A549 (cell line): ENCODE measurements at regions not wholly inside any gene's neighbourhood (a gene's known extent, or its start where the extent isn't known, plus 50 kb on each side); places are given as distances from the start of the nearest gene placed in this dataset.

Source experiments
- ATAC-seq, 2 experiments: fragments of 200-7000 bp in 1 of 2; fragments of >200 bp in 1 of 2; cut with Nextera tagmentation in 1 of 2; cut with Tn5 transposase in 1 of 2; 3 replicates each; pipeline versions ENCODE4 v1.8.0 to v1.9.1; 2018 to 2020; ENCODE audit warnings: mild to moderate bottlenecking in 1 of 2, moderate library complexity in 1 of 2
- CTCF ChIA-PET: fragments of 300-600 bp; sonication (Branson Sonifier 250); formaldehyde crosslinking; extraction: SDS; loops from one replicate; lab custom pipeline; 2021; ENCODE audit warnings: antibody characterized with exemption, inconsistent platforms; lab: Yijun Ruan, JAX
- POLR2A ChIA-PET: fragments of 350-600 bp; formaldehyde crosslinking; extraction: SDS; loops from one replicate; lab custom pipeline; 2021; ENCODE audit warnings: antibody characterized with exemption, inconsistent platforms; lab: Yijun Ruan, JAX
- DNase-seq, 2 experiments: peaks; one replicate each; pipeline versions ENCODE4 v3.0.0 to v3.0.0-alpha.2; 2011 to 2016; ENCODE audit warnings: low read depth in 1 of 2, low spot score in 1 of 2
- FAIRE-seq: peaks from 2 replicates; lab custom pipeline; 2011; peaks lifted over from hg19 to GRCh38; lab: Jason Lieb, UNC
- H3K27ac ChIP-seq, 2 experiments: fragments of >200 bp; sonication (Bioruptor Twin); formaldehyde crosslinking; 3 replicates each; pipeline ENCODE4 v1.5.1; 2016 to 2017
- H3K4me1 ChIP-seq: fragments of >200 bp; sonication (Bioruptor Twin); formaldehyde crosslinking; 3 replicates; pipeline ENCODE4 v1.6.1; 2016
- H3K4me2 ChIP-seq: fragments of >200 bp; sonication (Bioruptor Twin); formaldehyde crosslinking; 3 replicates; pipeline ENCODE4 v1.6.1; 2016
- H3K4me3 ChIP-seq: fragments of >200 bp; sonication (Bioruptor Twin); formaldehyde crosslinking; 3 replicates; pipeline ENCODE4 v1.5.1; 2016
- H3K9me3 ChIP-seq: fragments of >200 bp; sonication (Bioruptor Twin); formaldehyde crosslinking; 3 replicates; pipeline ENCODE4 v1.6.1; 2016
- BHLHE40 ChIP-seq: IDR thresholded peaks from 2 replicates; pipeline ENCODE4 v1.6.1; 2012; ENCODE audit warnings: low read depth, low read length, inconsistent platforms
- CBX8 ChIP-seq: fragments of 200-600 bp; sonication (generic); IDR thresholded peaks from 2 replicates; pipeline ENCODE4 v1.6.1; 2016
- E2F6 ChIP-seq: IDR thresholded peaks from 2 replicates; pipeline ENCODE4 v1.6.1; 2012; ENCODE audit warnings: low read depth, borderline replicate concordance
- HEYL ChIP-seq: fragments of 250-450 bp; sonication (Bioruptor Pico); IDR thresholded peaks from 2 replicates; pipeline ENCODE4 v1.8.0; 2021; ENCODE audit warnings: mild to moderate bottlenecking, moderate library complexity
- HOXB13 ChIP-seq: fragments of 250-450 bp; sonication (Bioruptor Pico); IDR thresholded peaks from 2 replicates; pipeline ENCODE4 v1.5.0; 2020; ENCODE audit warnings: low read depth, mild to moderate bottlenecking, moderate library complexity
- HOXB5 ChIP-seq: fragments of 250-450 bp; sonication (Bioruptor Pico); IDR thresholded peaks from 2 replicates; pipeline ENCODE4 v1.5.0; 2020; ENCODE audit warnings: mild to moderate bottlenecking, moderate library complexity
- JUN ChIP-seq, 2 experiments: fragments of >200 bp; sonication (Bioruptor Twin); formaldehyde crosslinking; IDR thresholded peaks; 2 replicates in 1 of 2; 3 replicates in 1 of 2; pipeline ENCODE4 v1.6.1; 2016 to 2017
- MAFK ChIP-seq: fragments of 450-650 bp; IDR thresholded peaks from 2 replicates; pipeline ENCODE4 v1.6.1; 2014; ENCODE audit not compliant: partially characterized antibody
- MYC ChIP-seq: IDR thresholded peaks from 2 replicates; pipeline ENCODE4 v1.6.1; 2012; ENCODE audit warnings: mild to moderate bottlenecking, inconsistent platforms, low read length, improper control_type of control experiment, borderline replicate concordance
- PBX3 ChIP-seq: IDR thresholded peaks from 2 replicates; pipeline ENCODE4 v1.6.1; 2012
- PHF8 ChIP-seq: fragments of 200-600 bp; sonication (generic); IDR thresholded peaks from 2 replicates; pipeline ENCODE4 v1.6.1; 2016; ENCODE audit warnings: low read depth, mild to moderate bottlenecking, antibody characterized with exemption, moderate library complexity, borderline replicate concordance
- POLR2AphosphoS2 ChIP-seq: conservative IDR thresholded peaks from 2 replicates; pipeline ENCODE4 v1.6.1; 2012; ENCODE audit warnings: low read length, improper control_type of control experiment, inconsistent platforms
- RAD21 ChIP-seq, 2 experiments: fragments of >200 bp in 1 of 2; sonication (Bioruptor Twin) in 1 of 2; formaldehyde crosslinking in 1 of 2; IDR thresholded peaks in 1 of 2; conservative IDR thresholded peaks in 1 of 2; 2 replicates in 1 of 2; 3 replicates in 1 of 2; pipeline ENCODE4 v1.6.1; 2012 to 2018; ENCODE audit warnings: inconsistent platforms in 1 of 2
- RFX5 ChIP-seq: fragments of 450-650 bp; IDR thresholded peaks from 2 replicates; pipeline ENCODE4 v1.7.1; 2014; ENCODE audit warnings: antibody characterized with exemption, mild to moderate bottlenecking, moderate library complexity
- RNF2 ChIP-seq: fragments of 200-600 bp; sonication (generic); IDR thresholded peaks from 2 replicates; pipeline ENCODE4 v1.6.1; 2016; ENCODE audit warnings: low read depth, mild to moderate bottlenecking, antibody characterized with exemption, moderate library complexity, borderline replicate concordance
- SREBF2 ChIP-seq: fragments of 450-650 bp; IDR thresholded peaks from 2 replicates; pipeline ENCODE4 v1.6.1; 2014; ENCODE audit warnings: mild to moderate bottlenecking, moderate library complexity
- TFCP2L1 ChIP-seq: fragments of 250-450 bp; sonication (Bioruptor Pico); IDR thresholded peaks from 2 replicates; pipeline ENCODE4 v1.5.0; 2021; ENCODE audit warnings: mild to moderate bottlenecking
- ZC3H11A ChIP-seq: fragments of 450-650 bp; IDR thresholded peaks from 2 replicates; pipeline ENCODE4 v1.6.1; 2014; ENCODE audit warnings: antibody characterized with exemption, mild to moderate bottlenecking
- ZFP36 ChIP-seq: fragments of 450-650 bp; IDR thresholded peaks from 2 replicates; pipeline ENCODE4 v1.6.1; 2014; ENCODE audit warnings: borderline replicate concordance; ENCODE audit not compliant: partially characterized antibody
- ZSCAN20 ChIP-seq: fragments of 250-450 bp; sonication (Bioruptor Pico); IDR thresholded peaks from 2 replicates; pipeline ENCODE4 v1.8.0; 2022; ENCODE audit warnings: mild to moderate bottlenecking, moderate library complexity
- WGBS: methylation state at CpG from one replicate; pipeline ENCODE4 v1.1.6; 2017; ENCODE audit errors: missing lambda C conversion rate; 5-methylcytosine and 5-hydroxymethylcytosine counted together
- TF ChIP-seq, protein P1 (sequence below): fragments of >200 bp; sonication (Bioruptor Twin); formaldehyde crosslinking; IDR thresholded peaks from 3 replicates; pipeline ENCODE4 v1.5.1; 2016
- TF ChIP-seq, protein P2 (sequence below): IDR thresholded peaks from 2 replicates; pipeline ENCODE4 v1.6.1; 2012
- TF ChIP-seq, protein P3 (sequence below): fragments of 250-450 bp; sonication (Bioruptor Pico); IDR thresholded peaks from 2 replicates; pipeline ENCODE4 v1.5.0; 2021; ENCODE audit warnings: mild to moderate bottlenecking, moderate library complexity, borderline replicate concordance

GRCh38 chrX:34557733-34558132 is 99.4 kb downstream of the TMEM47 start:
- H3K27ac ChIP-seq = no peak overlapping the region
- no peak for TF ChIP-seq HOXB5 (CRISPR knock-in tag)
- TF ChIP-seq RAD21 (conservative IDR thresholded peaks at IDR 0.05 in 1 of 2, IDR thresholded peaks at IDR 0.05 in 1 of 2) = no peak
- TF ChIP-seq, protein P1, sequence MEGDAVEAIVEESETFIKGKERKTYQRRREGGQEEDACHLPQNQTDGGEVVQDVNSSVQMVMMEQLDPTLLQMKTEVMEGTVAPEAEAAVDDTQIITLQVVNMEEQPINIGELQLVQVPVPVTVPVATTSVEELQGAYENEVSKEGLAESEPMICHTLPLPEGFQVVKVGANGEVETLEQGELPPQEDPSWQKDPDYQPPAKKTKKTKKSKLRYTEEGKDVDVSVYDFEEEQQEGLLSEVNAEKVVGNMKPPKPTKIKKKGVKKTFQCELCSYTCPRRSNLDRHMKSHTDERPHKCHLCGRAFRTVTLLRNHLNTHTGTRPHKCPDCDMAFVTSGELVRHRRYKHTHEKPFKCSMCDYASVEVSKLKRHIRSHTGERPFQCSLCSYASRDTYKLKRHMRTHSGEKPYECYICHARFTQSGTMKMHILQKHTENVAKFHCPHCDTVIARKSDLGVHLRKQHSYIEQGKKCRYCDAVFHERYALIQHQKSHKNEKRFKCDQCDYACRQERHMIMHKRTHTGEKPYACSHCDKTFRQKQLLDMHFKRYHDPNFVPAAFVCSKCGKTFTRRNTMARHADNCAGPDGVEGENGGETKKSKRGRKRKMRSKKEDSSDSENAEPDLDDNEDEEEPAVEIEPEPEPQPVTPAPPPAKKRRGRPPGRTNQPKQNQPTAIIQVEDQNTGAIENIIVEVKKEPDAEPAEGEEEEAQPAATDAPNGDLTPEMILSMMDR = no peak
- no peak for TF ChIP-seq MYC
- TF ChIP-seq, protein P2, sequence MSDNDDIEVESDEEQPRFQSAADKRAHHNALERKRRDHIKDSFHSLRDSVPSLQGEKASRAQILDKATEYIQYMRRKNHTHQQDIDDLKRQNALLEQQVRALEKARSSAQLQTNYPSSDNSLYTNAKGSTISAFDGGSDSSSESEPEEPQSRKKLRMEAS = no peak
- TF ChIP-seq CBX8 = no peak
- TF ChIP-seq PBX3 = no peak
- TF ChIP-seq TFCP2L1 (CRISPR knock-in tag) = no peak
- no peak for TF ChIP-seq BHLHE40
- no peak for TF ChIP-seq RFX5
- TF ChIP-seq SREBF2 = no peak
- no peak for TF ChIP-seq RNF2
- no peak for TF ChIP-seq ZSCAN20 (CRISPR knock-in tag)
- TF ChIP-seq, protein P3, sequence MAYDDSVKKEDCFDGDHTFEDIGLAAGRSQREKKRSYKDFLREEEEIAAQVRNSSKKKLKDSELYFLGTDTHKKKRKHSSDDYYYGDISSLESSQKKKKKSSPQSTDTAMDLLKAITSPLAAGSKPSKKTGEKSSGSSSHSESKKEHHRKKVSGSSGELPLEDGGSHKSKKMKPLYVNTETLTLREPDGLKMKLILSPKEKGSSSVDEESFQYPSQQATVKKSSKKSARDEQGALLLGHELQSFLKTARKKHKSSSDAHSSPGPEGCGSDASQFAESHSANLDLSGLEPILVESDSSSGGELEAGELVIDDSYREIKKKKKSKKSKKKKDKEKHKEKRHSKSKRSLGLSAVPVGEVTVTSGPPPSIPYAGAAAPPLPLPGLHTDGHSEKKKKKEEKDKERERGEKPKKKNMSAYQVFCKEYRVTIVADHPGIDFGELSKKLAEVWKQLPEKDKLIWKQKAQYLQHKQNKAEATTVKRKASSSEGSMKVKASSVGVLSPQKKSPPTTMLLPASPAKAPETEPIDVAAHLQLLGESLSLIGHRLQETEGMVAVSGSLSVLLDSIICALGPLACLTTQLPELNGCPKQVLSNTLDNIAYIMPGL (CRISPR knock-in tag) = no peak
- TF ChIP-seq ZFP36 = no peak
- no peak for TF ChIP-seq POLR2AphosphoS2
- no peak for TF ChIP-seq MAFK
- no peak for TF ChIP-seq E2F6
- TF ChIP-seq, all 56 proteins: peak for 0
- CTCF ChIA-PET = no interaction called here
- Histone ChIP-seq H3K4me3 (no peak overlapping the region), H3K4me1 (no peaks in the 10 kb centered on the region), H3K9me3 (no peaks in the 10 kb centered on the region), H3K4me2 (no peak overlapping the region)
- 27% methylated on average over 1 of the region's 1 CpG for WGBS
- DNase-seq (no peak), FAIRE-seq (no peak), ATAC-seq (no peak)
- POLR2A ChIA-PET = no interaction called here

DNA sequence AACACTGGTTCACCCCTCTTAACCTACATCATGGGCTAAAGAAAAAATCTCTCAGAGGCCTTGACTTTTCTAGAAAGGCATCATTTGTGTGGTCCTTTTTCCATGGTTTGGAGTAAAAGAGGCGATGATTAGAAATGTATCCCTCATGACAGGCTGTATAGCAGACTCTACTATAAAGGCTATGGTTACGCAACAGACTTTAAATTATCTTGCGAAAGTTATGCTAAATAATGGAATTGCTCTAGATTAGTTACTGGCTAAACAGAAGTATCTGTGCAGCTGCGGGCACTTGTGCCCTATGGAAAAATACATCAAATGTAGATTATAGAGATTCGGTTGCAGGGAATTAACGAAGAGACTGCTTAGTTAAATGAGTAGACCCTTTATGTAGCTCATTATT is 101.6 kb downstream of the TMEM47 start:
- Histone ChIP-seq H3K4me3 (no peak overlapping the region), H3K9me3 (no peaks in the 10 kb centered on the region), H3K4me2 (no peak overlapping the region), H3K27ac (no peak overlapping the region), H3K4me1 (no peaks in the 10 kb centered on the region)
- DNase-seq (no peak), ATAC-seq (no peak), FAIRE-seq (no peak)
- WGBS = 44% methylated on average over 6 of the region's 6 CpGs
- CTCF ChIA-PET = no interaction called here
- POLR2A ChIA-PET = no interaction called here
- TF ChIP-seq HEYL (CRISPR knock-in tag) (no peak), POLR2AphosphoS2 (no peak), ZC3H11A (no peak), HOXB13 (CRISPR knock-in tag) (no peak), JUN (IDR thresholded peaks at IDR 0.05) (no peak), PHF8 (no peak), ZSCAN20 (CRISPR knock-in tag) (no peak), RNF2 (no peak)
